SK-N-SH (cell line): ENCODE measurements at regions not wholly inside any gene's neighbourhood (a gene's known extent, or its start where the extent isn't known, plus 50 kb on each side); places are given as distances from the start of the nearest gene placed in this dataset.

Experiments
- CTCF ChIP-seq: fragments of 200-600 bp; sonication (generic); IDR thresholded peaks from 2 replicates; pipeline ENCODE4 v1.6.1; 2017; ENCODE audit warnings: antibody characterized with exemption, mild to moderate bottlenecking, moderate library complexity
- EP300 ChIP-seq, 2 experiments: IDR thresholded peaks; 2 replicates each; pipeline versions ENCODE4 v1.4.0 to v1.6.1; 2012; ENCODE audit warnings: borderline replicate concordance in 1 of 2, low read depth in 1 of 2, low read length in 1 of 2
- EZH2phosphoT487 ChIP-seq: fragments of 200-600 bp; sonication (generic); IDR thresholded peaks from 2 replicates; pipeline ENCODE4 v1.6.1; 2017; ENCODE audit warnings: low read depth, mixed run types, mild to moderate bottlenecking, antibody characterized with exemption, moderate library complexity, borderline replicate concordance
- FOSL2 ChIP-seq: IDR thresholded peaks from 2 replicates; pipeline ENCODE4 v1.4.0; 2012; ENCODE audit warnings: low read depth, mild to moderate bottlenecking, moderate library complexity, borderline replicate concordance
- GABPA ChIP-seq: IDR thresholded peaks from 2 replicates; pipeline ENCODE4 v1.4.0; 2012; ENCODE audit warnings: low read depth, mild to moderate bottlenecking
- MAX ChIP-seq: IDR thresholded peaks from 2 replicates; pipeline ENCODE4 v1.4.0; 2012; ENCODE audit warnings: low read depth
- NFIC ChIP-seq: IDR thresholded peaks from 2 replicates; pipeline ENCODE4 v1.4.0; 2012; ENCODE audit warnings: borderline replicate concordance
- PBX3 ChIP-seq: IDR thresholded peaks from 2 replicates; pipeline ENCODE4; 2012
- POLR2AphosphoS5 ChIP-seq: IDR thresholded peaks from 2 replicates; pipeline ENCODE4 v1.6.1; 2012; ENCODE audit warnings: low read depth, low read length
- RAD21 ChIP-seq: IDR thresholded peaks from 2 replicates; pipeline ENCODE4 v1.6.1; 2012; ENCODE audit warnings: mild to moderate bottlenecking, low read length
- REST ChIP-seq: IDR thresholded peaks from 2 replicates; pipeline ENCODE4 v1.6.1; 2012; ENCODE audit warnings: mild to moderate bottlenecking, low read depth, low read length, moderate library complexity
- SMC3 ChIP-seq: IDR thresholded peaks from 2 replicates; pipeline ENCODE4 v1.6.1; 2012; ENCODE audit warnings: low read depth, low read length, improper control_type of control experiment
- TCF12 ChIP-seq: IDR thresholded peaks from 2 replicates; pipeline ENCODE4 v1.4.0; 2012
- YY1 ChIP-seq: IDR thresholded peaks from 2 replicates; pipeline ENCODE4 v1.4.0; 2012; ENCODE audit warnings: low read depth, mild to moderate bottlenecking

GRCh38 chr6:8710668-8711431 lies 275.5 kb upstream of the SLC35B3 start:
- TF ChIP-seq CTCF (no peak), NFIC (no peak), PBX3 (no peak), MAX (no peak), SMC3 (no peak), POLR2AphosphoS5 (no peak), FOSL2 (no peak), RAD21 (no peak), YY1 (no peak), EP300 (IDR thresholded peaks at IDR 0.05; ENCODE audit: borderline replicate concordance in 1 of 2, low read depth in 1 of 2, low read length in 1 of 2) (no peak), REST (no peak), TCF12 (no peak), EZH2phosphoT487 (no peak), GABPA (no peak)
